ENCODE measurements at regions not wholly inside any gene's neighbourhood (a gene's known extent, or its start where the extent isn't known, plus 50 kb on each side); places are given as distances from the start of the nearest gene placed in this dataset.

GRCh38 chr6:22432060-22432459, 135.2 kb upstream of the PRL start:
- WGBS, 2 donors: 97 to 98% methylated on average over 2 of the region's 2 CpGs
- Histone ChIP-seq H3K27me3 (no peaks in the 10 kb centered on the region), H3K4me1 (no peaks in the 10 kb centered on the region), H3K4me3 (replicated peaks in 1 of 3) (no peak overlapping the region), H3K27ac (no peak overlapping the region), H3K36me3 (no peaks in the 10 kb centered on the region), H3K9me3 (no peaks in the 10 kb centered on the region)
- TF ChIP-seq CTCF (IDR thresholded peaks at IDR 0.05): no peak
- TF ChIP-seq POLR2A (IDR thresholded peaks at IDR 0.05): no peak
- DNase-seq: no peak
- intact Hi-C loops (cut with DNase I): no loop called here

GRCh38 chr6:22433745-22434144, 135.6 kb upstream of the HDGFL1 start:
- no peak for DNase-seq
- Histone ChIP-seq H3K9me3 (no peaks in the 10 kb centered on the region), H3K4me1 (no peaks in the 10 kb centered on the region), H3K27ac (no peak overlapping the region), H3K4me3 (replicated peaks in 1 of 3) (no peak overlapping the region), H3K36me3 (no peaks in the 10 kb centered on the region), H3K27me3 (no peaks in the 10 kb centered on the region)
- intact Hi-C loops (cut with DNase I): no loop called here
- no peak for TF ChIP-seq CTCF (IDR thresholded peaks at IDR 0.05)
- no peak for TF ChIP-seq POLR2A (IDR thresholded peaks at IDR 0.05)
- whole genome bisulfite sequencing, 2 donors: 97% methylated on average over 6 of the region's 6 CpGs

- H3K36me3 ChIP-seq: no peaks in the 10 kb centered on the region
- H3K4me1 ChIP-seq: no peaks in the 10 kb centered on the region
- intact Hi-C loops (cut with DNase I): no loop called here
- TF ChIP-seq CTCF (IDR thresholded peaks at IDR 0.05): no peak
- TF ChIP-seq POLR2A (IDR thresholded peaks at IDR 0.05): no peak
- WGBS, 2 donors: 76 to 77% methylated on average over 4 of the region's 4 CpGs
- H3K27ac ChIP-seq: no peak overlapping the region
- no peaks in the 10 kb centered on the region for H3K9me3 ChIP-seq
- no peak for DNase-seq
- H3K4me3 ChIP-seq (replicated peaks in 1 of 3): no peak overlapping the region
- no peaks in the 10 kb centered on the region for H3K27me3 ChIP-seq
Measured at GRCh38 chr6:22435151-22435550, 134.2 kb upstream of the HDGFL1 start.

GRCh38 chr6:22436134-22436533, 133.2 kb upstream of the HDGFL1 start:
- intact Hi-C loops (cut with DNase I): no loop called here
- no peak for DNase-seq
- H3K4me1 ChIP-seq: no peaks in the 10 kb centered on the region
- WGBS, 2 donors: 94 to 95% methylated on average over 2 of the region's 2 CpGs
- no peak overlapping the region for H3K27ac ChIP-seq
- H3K9me3 ChIP-seq: no peaks in the 10 kb centered on the region
- H3K4me3 ChIP-seq (replicated peaks in 1 of 3): no peak overlapping the region
- no peaks in the 10 kb centered on the region for H3K27me3 ChIP-seq
- H3K36me3 ChIP-seq: no peaks in the 10 kb centered on the region
- TF ChIP-seq CTCF (IDR thresholded peaks at IDR 0.05) (no peak), POLR2A (IDR thresholded peaks at IDR 0.05) (no peak)

GRCh38 chr6:22437665-22438064, 131.7 kb upstream of the HDGFL1 start:
- no peaks in the 10 kb centered on the region for H3K4me1 ChIP-seq
- intact Hi-C loops (cut with DNase I): no loop called here

More at GRCh38 chr6:22437665-22438064, 131.7 kb upstream of the HDGFL1 start:
- Histone ChIP-seq H3K27ac (no peak overlapping the region), H3K27me3 (no peaks in the 10 kb centered on the region), H3K36me3 (no peaks in the 10 kb centered on the region), H3K4me3 (replicated peaks in 1 of 3) (no peak overlapping the region), H3K9me3 (no peaks in the 10 kb centered on the region)
- WGBS, 2 donors: 96 to 100% methylated on average over 1 of the region's 1 CpG
- TF ChIP-seq CTCF (IDR thresholded peaks at IDR 0.05): no peak
- no peak for TF ChIP-seq POLR2A (IDR thresholded peaks at IDR 0.05)
- no peak for DNase-seq
